ENCODE measurements at regions not wholly inside any gene's neighbourhood (a gene's known extent, or its start where the extent isn't known, plus 50 kb on each side); places are given as distances from the start of the nearest gene placed in this dataset.

DNA sequence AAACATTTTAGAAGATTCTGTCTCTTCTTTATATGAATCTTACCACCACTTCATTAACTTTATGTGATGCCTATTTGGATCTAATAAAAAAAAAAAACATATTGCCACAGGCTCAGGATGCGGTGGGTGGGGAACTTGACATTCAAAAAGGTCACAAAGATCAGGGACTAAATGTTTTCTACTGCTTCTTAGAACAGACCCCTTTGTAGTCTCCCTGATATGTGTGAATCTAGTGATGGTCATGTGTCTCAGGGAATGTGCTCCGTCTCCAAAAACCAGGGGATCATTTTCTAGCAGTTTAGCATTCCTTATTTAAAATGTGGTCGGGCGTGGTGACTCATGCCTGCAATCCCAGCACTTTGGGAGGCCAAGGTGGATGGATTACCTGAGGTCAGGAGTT lies 807.8 kb upstream of the CHAC2 start:
- TF ChIP-seq, protein P1, sequence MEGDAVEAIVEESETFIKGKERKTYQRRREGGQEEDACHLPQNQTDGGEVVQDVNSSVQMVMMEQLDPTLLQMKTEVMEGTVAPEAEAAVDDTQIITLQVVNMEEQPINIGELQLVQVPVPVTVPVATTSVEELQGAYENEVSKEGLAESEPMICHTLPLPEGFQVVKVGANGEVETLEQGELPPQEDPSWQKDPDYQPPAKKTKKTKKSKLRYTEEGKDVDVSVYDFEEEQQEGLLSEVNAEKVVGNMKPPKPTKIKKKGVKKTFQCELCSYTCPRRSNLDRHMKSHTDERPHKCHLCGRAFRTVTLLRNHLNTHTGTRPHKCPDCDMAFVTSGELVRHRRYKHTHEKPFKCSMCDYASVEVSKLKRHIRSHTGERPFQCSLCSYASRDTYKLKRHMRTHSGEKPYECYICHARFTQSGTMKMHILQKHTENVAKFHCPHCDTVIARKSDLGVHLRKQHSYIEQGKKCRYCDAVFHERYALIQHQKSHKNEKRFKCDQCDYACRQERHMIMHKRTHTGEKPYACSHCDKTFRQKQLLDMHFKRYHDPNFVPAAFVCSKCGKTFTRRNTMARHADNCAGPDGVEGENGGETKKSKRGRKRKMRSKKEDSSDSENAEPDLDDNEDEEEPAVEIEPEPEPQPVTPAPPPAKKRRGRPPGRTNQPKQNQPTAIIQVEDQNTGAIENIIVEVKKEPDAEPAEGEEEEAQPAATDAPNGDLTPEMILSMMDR (IDR thresholded peaks at IDR 0.05) = no peak
- TF ChIP-seq POLR2AphosphoS5 (IDR thresholded peaks at IDR 0.05) (no peak), EP300 (IDR thresholded peaks at IDR 0.05) (no peak), POLR2A (IDR thresholded peaks at IDR 0.05) (no peak)
